Stimulated activated CD8-positive, alpha-beta memory T cell treated with anti-CD3 and anti-CD28 coated beads, Interleukin-7, amount 100 ng/mL, for 48 hours (primary cell): ENCODE measurements at regions not wholly inside any gene's neighbourhood (a gene's known extent, or its start where the extent isn't known, plus 50 kb on each side); places are given as distances from the start of the nearest gene placed in this dataset.

ENCODE experiments used
- DNase-seq, 2 donors: peaks; one replicate each; pipeline ENCODE4 v3.0.0-alpha.2; 2020; ENCODE audit warnings: low read depth in 1 of 2; ENCODE audit errors: extremely low read depth in 1 of 2

- no peak for DNase-seq
These were observed 77.6 kb downstream of the PCDH1 start for GRCh38 chr5:141800617-141801016.

- DNase-seq: no peak
These were observed 78.6 kb downstream of the PCDH1 start for GRCh38 chr5:141799507-141800167.

- DNase-seq: no peak
These were observed 80.8 kb downstream of the PCDH1 start for GRCh38 chr5:141797425-141797824.

- DNase-seq: no peak
These were observed 82.8 kb downstream of the PCDH1 start for GRCh38 chr5:141795421-141795820.

DNA sequence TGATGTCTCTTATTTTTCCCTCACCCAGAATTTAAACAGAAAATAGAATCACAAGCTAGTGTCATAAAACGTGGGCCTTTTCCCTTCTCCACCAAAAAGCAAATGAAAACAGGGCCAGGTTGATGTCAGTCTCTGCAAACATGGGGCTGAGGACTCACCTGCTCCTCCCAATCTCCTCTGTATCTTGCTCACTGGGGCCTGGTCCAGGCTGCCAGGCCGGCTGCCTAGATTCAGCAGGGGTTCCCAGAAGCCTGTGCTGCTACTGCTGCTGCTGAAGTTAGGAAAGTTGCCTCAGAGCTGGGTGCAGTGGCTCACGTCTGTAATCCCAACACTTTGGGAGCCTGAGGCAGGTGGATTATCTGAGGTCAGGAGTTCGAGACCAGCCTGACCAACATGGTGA lies 84.3 kb downstream of the PCDH1 start:
- DNase-seq: no peak

- DNase-seq: no peak
These were observed 84.8 kb downstream of the PCDH1 start for GRCh38 chr5:141793403-141793802.

GRCh38 chr5:141790630-141791029 lies 87.6 kb downstream of the PCDH1 start:
- no peak for DNase-seq

DNA sequence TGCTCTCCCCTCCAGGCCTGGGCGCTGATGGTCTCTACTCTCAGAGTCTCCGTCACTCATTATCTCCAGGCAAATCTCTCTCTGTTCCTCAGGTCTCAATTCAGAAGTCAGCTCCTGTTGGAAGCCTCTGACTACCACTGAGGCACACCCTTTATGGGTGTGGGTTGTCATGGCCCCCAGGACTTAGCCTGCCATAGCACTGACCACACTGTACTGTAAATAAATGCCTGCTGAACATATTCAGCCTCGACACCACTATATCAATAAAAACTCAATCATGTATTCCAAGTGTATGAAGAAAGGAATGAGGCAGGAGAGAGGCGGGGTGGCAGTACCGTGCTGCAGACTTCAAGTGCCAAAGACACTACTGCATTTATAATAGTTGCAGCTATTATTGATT lies 88.9 kb downstream of the PCDH1 start:
- DNase-seq: no peak

DNA sequence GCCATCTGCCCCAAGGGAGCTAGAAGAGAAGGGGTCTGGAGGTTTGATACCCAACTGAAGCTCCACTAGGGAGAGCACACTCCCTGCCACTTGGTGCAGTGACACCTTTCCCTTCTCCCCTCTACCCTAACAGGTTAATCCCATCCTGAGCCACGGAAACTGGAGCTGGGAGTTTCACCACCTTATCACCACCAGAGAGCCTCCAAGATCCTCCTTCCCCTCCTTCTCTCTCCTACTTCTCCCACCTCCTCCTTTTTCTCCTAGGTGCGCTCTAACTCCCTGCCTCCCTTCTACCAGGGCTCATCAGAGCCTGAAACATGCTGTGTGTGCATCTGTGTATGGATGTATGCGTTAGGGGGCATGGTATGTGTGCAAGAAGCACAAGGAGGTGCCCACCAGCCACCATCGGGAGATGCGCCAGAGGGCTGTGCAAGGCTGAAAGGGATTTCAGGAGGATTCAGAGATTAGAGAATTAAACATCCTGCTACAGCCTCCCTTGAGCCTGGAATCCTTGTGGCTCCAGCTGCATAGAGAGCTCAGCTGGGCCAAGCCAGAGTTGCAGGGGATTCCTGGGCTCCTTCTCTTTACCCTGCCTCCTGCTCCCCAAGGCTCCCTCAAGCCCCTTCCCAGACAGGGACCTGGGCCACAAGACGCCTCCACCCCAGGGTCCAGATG lies 89.8 kb downstream of the PCDH1 start:
- no peak for DNase-seq

DNA sequence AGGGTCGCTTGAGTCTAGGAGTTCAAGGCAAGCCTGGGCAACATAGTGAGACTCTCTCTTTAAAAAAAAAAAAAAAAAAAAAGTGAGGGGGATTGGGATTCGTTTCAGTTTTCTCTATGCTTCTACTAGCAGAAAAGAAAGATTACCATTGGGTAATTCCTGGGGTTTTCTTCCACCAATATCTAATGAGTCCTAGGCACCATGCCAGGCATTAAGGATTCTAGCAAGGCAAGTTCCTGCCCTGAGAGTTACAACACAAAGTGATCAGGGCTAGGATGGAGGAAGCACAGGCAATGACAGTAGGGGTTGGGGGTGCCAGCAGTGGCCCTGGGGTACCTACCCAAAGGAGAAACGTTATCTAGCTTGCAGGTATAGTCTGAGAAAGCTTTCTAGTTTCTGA lies 90.8 kb downstream of the PCDH1 start:
- DNase-seq: no peak

- no peak for DNase-seq
These were observed 91.5 kb downstream of the PCDH1 start for GRCh38 chr5:141786700-141787099.

GRCh38 chr5:141785711-141786110 lies 92.5 kb downstream of the PCDH1 start:
- DNase-seq: no peak

- DNase-seq: no peak
These were observed 93.1 kb downstream of the PCDH1 start for GRCh38 chr5:141785135-141785534.

DNA sequence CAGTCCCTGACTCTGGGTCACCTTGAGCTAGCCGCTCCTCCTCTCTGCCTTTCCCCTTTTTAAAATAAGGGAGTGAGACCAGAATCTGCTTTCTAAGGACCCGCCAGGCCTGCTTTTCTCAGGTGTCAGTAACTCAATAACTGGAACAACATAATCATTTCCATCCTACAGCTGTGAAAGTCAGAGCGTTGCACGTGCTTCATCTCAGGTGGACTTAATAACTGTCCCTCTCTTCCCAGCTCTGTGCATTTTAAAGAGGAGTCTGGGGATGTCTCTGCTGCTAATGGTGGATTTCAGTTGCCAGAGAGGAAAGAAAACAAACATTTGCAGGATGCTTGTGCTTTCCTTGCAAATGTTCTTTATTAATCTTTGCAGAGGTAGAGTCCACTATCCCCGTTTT lies 93.7 kb downstream of the PCDH1 start:
- no peak for DNase-seq

GRCh38 chr5:141783947-141784296 lies 94.3 kb downstream of the PCDH1 start:
- DNase-seq: no peak

GRCh38 chr5:141783005-141783946 lies 94.9 kb downstream of the PCDH1 start:
- no peak for DNase-seq

DNA sequence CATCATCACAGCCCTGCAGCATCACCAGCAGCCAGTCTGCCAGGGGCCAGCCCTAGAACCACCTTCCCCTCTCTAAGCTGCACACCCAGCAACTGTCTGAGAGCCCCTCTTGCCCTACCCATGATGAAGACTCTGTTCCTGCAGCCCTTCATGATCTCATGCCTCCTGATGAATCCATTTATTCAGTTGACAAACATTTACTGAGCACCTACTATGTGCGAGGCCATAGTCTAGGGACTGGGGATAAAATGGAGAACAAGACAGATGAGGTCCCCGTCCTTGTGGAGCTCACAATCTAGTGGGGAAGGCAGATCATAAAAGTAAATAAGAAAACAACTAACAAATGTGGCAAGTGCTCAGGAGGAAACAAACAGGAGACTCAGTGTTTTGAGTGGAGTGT lies 96.3 kb downstream of the PCDH1 start:
- DNase-seq: no peak

- no peak for DNase-seq
These were observed 97.0 kb downstream of the PCDH1 start for GRCh38 chr5:141780952-141781781.

DNA sequence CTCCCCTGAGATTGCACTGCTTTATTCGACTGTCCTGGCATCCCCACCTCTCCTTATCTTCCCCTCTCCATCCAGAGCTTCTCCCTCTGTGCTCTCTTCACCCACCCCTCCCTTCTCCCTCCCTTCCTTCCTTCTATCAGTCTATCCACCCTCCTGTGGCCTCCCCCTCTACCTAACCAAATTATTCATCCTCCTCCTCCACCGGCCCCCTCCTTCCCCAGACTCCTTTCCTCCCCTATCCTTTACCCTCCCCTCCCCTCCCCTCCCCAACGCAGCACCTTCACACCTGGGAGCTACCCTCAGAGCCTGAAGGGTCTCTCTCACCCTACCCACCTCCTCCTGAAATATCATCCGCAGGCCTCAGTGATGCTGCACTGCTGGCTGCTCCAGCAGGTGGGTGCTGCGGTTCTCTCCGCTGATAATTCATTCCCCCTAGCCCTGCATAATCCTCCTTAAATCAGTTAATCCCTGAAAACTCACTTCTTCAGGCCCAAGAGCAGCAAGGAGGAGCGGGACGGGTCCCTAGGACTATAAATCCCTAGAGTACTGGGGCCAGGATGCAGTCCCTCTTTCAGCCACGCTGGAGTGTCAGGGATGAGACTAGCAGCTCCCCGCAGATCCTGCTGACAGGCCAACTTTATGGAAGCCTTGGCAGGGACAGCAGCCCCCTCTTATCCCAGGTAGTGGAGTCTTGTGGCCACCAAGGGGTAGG lies 97.8 kb downstream of the PCDH1 start:
- no peak for DNase-seq

- DNase-seq: no peak
These were observed 97.5 kb upstream of the ARAP3 start for GRCh38 chr5:141779503-141779973.
